ENCODE measurements at regions not wholly inside any gene's neighbourhood (a gene's known extent, or its start where the extent isn't known, plus 50 kb on each side); places are given as distances from the start of the nearest gene placed in this dataset.

GRCh38 chr7:95718577-95719410 lies 53.6 kb upstream of the DYNC1I1 start:
- no peak for DNase-seq

DNA sequence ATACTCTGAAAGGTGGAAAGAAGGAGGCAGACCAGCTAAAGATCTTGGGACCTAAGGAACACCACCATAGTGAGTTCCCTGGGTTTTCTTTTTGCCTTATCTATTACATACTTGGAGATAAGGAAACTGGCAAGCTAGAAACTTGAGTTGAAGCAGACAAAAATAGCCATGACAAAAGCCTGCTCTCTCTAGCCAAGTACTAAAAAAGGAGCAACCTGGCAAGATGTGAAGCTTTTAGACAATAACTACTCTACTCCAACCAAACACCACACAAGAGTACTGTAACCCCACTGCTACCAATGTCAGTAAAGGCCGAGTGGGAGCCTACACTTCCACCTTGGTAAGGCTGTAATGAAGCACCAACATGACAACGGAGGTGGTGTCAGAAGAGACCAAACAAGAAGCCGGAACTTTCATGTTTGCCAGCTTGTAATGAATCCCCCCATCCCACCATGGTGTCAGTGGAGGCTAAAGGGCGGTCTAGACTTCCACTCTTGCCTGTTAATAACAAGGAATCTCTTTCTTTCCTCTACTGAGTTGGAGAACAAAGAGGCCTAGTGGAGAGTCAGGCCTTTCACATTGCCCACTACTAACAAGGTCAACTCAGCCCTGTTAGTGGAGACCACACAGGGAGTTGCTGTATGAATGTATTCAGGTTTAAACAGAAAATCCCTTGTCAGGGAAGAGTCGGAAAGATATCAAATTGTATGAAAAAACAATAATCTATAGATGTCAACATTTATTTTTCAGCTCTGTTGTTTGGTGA lies 55.8 kb upstream of the DYNC1I1 start:
- DNase-seq: no peak

- DNase-seq: no peak
Observed at GRCh38 chr7:95715274-95715673, 57.1 kb upstream of the DYNC1I1 start.

GRCh38 chr7:95710711-95711110 lies 61.6 kb upstream of the DYNC1I1 start:
- DNase-seq: no peak

DNA sequence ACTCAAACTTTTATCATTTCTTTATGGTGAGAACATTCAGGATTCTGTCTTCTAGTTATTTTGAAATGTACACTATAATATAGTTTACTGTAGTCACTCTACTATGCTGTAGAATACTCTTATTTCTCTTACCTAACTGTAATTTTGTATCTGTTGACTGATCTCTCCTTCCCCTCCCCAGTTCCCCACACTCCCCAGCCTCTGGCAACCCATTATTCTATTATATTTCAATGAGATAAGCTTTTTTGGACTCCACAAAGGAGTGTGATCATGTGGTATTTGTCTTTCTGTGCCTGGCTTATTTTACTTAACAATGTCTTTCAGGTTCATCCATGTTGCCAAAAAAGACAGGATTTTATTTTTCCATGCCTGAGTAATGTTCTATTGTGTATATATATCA lies 71.4 kb upstream of the DYNC1I1 start:
- DNase-seq: no peak

- no peak for DNase-seq
Observed at GRCh38 chr7:95694334-95694733, 78.0 kb upstream of the DYNC1I1 start.

DNA sequence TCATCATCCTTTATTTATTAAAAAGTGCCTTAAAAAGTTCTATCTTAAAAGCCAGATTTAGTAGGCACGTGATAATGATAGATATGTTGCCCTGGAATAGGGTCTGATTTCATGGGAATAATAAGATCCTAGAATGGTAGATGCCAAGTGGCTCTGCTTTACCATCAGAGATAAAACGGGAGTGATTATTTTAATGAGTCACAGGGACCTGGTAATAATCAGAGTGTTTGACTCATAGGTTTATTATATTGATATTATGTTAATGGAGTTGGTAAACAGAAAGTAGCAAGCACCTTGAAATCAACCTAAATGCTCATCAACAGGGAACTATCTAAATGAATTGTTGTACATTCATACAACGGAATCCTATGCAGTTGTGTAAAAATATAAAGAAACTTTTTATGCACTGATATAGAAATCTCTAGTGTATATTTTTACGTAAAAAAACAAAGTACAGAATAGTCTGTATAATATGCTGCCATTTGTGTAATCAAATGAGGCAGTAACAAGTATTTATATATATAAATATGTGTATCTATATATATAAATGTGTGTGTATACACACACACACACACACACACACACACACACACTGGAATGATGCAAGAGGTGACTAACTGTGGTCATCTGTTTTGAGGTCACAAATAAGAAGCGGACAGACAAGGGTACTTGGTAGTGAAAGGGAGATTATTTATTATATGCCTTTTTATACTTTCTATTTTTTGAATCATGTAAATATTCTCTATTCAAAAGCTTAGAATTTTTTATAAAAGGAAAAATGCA lies 78.6 kb upstream of the DYNC1I1 start:
- DNase-seq: no peak

GRCh38 chr7:95691464-95691863 lies 80.9 kb upstream of the DYNC1I1 start:
- no peak for DNase-seq

- DNase-seq: peak in 14 of 58 donors; percentile 4 to 66 (median 20)
Observed at GRCh38 chr7:95690367-95690947, 81.9 kb upstream of the DYNC1I1 start.

- peak in 4 of 58 donors; percentile 1 to 28 (median 13) for DNase-seq
Observed at GRCh38 chr7:95688931-95689495, 83.3 kb upstream of the DYNC1I1 start.

DNA sequence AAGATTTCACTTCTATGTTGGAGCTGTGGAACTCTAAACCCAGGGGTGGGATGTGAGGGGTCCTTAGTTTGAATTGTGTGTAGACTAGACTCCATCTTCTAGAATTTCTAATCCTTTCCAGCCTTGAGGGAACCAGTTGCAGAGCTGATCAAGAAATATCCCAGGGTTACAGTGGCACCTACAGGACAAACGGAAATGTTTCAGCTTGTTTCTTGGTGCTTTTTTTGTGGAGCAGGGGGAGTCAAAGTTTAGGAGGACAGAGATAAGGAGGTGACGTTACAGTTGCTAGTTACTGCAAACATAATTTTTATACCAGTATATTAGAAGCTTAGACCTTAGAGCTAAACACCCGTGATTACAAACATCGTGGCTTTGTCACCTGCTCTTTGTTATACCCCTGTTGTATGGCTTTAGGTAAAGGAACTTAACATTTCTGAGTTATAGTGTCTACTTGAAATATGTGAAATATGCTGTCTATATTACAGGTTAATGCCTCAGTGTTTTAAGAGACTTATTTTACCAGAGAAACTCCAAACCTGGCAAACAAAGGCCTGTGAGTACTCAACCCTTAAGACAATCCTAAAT lies 84.5 kb upstream of the DYNC1I1 start:
- peak in 19 of 58 donors; percentile 4 to 76 (median 23) for DNase-seq

DNA sequence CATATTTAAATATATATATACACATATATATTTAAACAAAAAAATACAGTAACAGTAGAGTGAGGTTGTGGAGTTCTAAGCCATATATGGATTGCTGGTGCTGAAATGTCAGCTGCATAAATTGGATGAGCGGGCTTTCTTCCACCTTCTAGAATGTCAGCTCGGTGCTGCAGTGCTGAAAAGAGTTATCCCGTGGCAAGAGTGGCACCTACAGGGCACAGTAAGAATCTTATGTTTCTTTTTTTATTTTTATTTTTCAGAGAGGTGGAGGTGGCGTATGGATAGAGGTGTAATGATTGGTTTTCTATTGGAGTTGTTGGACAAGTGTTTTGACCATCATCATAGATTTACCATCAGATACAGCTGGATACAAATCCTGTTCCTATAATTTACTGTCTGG lies 86.2 kb upstream of the DYNC1I1 start:
- peak in 40 of 58 donors; percentile 3 to 83 (median 32) for DNase-seq

- no peak for DNase-seq
Observed at GRCh38 chr7:95684505-95684904, 87.8 kb upstream of the DYNC1I1 start.

- peak in 2 of 58 donors; percentile 6 to 32 for DNase-seq
Observed at GRCh38 chr7:95684037-95684436, 87.7 kb upstream of the PDK4 start.

- DNase-seq: no peak
Observed at GRCh38 chr7:95682913-95683312, 86.6 kb upstream of the PDK4 start.

DNA sequence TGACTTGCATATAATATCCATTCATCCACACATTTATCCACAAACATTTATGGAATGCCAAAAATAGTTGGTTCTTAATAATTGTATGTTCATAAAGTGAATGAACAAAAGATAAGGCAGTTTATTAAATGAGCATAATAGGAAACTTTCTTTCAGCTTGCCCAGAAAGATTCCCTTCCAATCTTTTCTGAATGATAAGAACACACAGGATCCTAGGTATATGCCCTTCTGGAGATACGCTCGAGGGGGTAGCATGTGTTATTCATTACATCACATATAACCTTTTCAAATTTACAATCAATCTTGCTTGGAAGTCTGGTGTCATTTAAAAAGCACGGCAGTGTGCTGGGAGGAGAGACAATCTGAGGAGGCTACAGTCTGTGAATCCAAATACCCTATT lies 80.4 kb upstream of the PDK4 start:
- no peak for DNase-seq

DNA sequence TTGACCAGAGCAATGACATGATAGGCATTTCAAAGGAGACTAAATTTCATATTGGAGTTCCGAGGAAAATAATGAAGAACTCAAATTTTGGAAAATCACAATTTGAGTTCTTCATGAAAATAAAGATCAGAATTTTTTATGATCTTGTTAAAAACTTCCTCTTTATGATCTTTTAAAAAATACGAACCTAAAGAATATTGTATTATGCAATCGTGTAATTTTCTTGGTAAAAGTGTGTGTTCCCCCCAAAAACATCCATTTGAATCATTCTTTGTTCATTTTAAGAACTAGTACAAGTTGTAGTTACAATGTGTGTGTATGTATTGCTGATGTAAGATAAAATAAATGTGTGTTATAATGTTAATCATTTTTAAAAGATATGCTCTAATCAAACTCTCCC lies 79.3 kb upstream of the PDK4 start:
- no peak for DNase-seq

DNA sequence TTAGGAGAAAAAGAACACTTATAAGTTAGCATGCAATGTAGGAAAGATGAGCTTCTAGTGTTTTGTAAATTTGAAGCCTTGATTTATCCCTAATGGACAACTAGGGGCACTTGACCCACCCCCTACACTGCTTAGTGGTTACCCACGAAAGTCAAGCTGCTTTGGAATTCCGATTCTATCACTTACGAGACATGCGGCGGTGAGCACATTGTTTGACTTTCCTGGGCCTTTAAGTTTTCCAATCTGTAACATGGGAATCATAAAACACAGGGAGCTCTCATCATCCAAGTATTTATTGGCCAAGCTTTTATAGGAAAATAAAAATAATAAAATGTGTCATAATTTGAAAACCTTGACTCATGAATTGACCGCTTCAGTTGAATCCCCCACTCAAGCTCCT lies 78.7 kb upstream of the PDK4 start:
- no peak for DNase-seq

DNA sequence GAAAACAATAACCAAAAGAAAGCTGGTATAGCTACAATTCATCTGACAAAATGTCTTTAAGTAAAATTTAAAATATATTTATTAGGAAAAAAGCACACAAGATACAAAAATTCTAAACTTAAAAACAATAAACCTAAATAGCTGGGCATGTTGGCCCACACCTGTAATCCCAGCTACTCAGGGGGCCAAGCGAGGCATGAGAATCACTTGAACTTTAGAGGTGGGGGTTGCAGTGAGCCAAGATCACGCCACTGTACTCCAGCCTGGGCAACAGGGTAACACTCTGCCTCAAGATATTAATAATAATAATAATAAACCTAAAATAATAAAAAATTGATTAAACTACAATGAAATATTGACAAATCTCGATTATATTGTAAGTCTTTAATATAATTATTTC lies 77.8 kb upstream of the PDK4 start:
- DNase-seq: no peak

- DNase-seq: no peak
Observed at GRCh38 chr7:95672434-95672833, 76.1 kb upstream of the PDK4 start.

DNA sequence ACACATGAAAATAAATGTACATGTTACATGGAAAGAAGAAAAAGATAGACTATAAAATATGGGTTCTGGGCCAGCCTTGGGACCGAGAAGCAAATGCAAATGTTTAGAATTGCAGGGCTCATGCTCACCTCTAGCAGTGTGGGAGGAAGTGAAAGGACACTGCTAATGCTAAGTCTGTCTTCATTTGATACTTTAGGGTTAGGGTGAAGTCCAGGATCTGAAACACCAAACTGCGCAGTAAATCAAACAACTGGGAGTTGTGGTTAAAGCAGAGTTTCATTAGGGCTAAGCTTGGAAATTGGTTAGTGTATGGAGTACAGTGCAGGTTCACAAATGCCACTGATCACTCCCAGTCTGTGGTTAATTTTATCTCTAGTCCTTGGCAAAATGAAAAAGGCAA lies 73.2 kb upstream of the PDK4 start:
- no peak for DNase-seq
